ENCODE measurements at regions not wholly inside any gene's neighbourhood (a gene's known extent, or its start where the extent isn't known, plus 50 kb on each side); places are given as distances from the start of the nearest gene placed in this dataset.

- ATAC-seq, result no peak
- no peak overlapping the region for H3K4me3 ChIP-seq
- intact Hi-C loops (cut with micrococcal nuclease; ENCODE audit: unreplicated experiment) (no loop called here), in situ Hi-C loops (cut with MboI) (no loop called here)
- no peak overlapping the region for H3K4me2 ChIP-seq (ENCODE audit: control insufficient read depth, insufficient read depth)
- ChIA-PET SMC1A (ENCODE audit: uncharacterized antibody, unreplicated experiment) (no interaction called here), CTCF (no interaction called here), POLR2A (no interaction called here), RAD21 (ENCODE audit: unreplicated experiment) (no interaction called here)
- WGBS (ENCODE audit: insufficient coverage, insufficient replicate concordance, low lambda C conversion rate, missing lambda C conversion rate), result 22% methylated on average over 3 of the region's 3 CpGs
- H4K20me1 ChIP-seq (ENCODE audit: control insufficient read depth, insufficient read depth), result no peaks in the 10 kb centered on the region
- H3K4me1 ChIP-seq (ENCODE audit: control insufficient read depth, insufficient read depth, low read length), result no peaks in the 10 kb centered on the region
- H3K27me3 ChIP-seq (replicated peaks in 1 of 2; ENCODE audit: control insufficient read depth in 2 of 2, insufficient read depth in 2 of 2, low read length in 1 of 2), result no peaks in the 10 kb centered on the region
- TF ChIP-seq NRF1 (conservative IDR thresholded peaks at IDR 0.05; ENCODE audit: low read depth, low read length), result no peak
- TF ChIP-seq SRF (IDR thresholded peaks at IDR 0.05; ENCODE audit: low read depth in 2 of 2, low read length in 2 of 2), result no peak
- TF ChIP-seq YBX1 (IDR thresholded peaks at IDR 0.05), result no peak
- no peak for TF ChIP-seq RAD21 (IDR thresholded peaks at IDR 0.05; ENCODE audit: insufficient read depth, low read depth, low read length)
- TF ChIP-seq ZNF622 (IDR thresholded peaks at IDR 0.05), result no peak
- TF ChIP-seq GATAD2B (conservative IDR thresholded peaks at IDR 0.05; ENCODE audit: low read depth), result no peak
- no peak for TF ChIP-seq CREM (IDR thresholded peaks at IDR 0.05; ENCODE audit: low read depth)
- TF ChIP-seq ELK1 (IDR thresholded peaks at IDR 0.05; ENCODE audit: low read depth, low read length), result no peak
- no peak for TF ChIP-seq USF2 (IDR thresholded peaks at IDR 0.05; ENCODE audit: borderline replicate concordance, low read depth, low read length)
- TF ChIP-seq POU2F2 (IDR thresholded peaks at IDR 0.05; ENCODE audit: borderline replicate concordance, low read depth, low read length), result no peak
- TF ChIP-seq SIX5 (IDR thresholded peaks at IDR 0.05; ENCODE audit: low read depth, low read length, severe bottlenecking), result no peak
- no peak for TF ChIP-seq BMI1 (IDR thresholded peaks at IDR 0.05; ENCODE audit: borderline replicate concordance)
- TF ChIP-seq PAX8 (IDR thresholded peaks at IDR 0.05), result no peak
- TF ChIP-seq REST (IDR thresholded peaks at IDR 0.05; ENCODE audit: low read depth, low read length), result no peak
- no peak overlapping the region for H3K9ac ChIP-seq (ENCODE audit: control insufficient read depth, insufficient read depth, low read length)
- no TSS peak for BruUV-seq (replicated peaks)
- no peak overlapping the region for H3K27ac ChIP-seq (ENCODE audit: control insufficient read depth, insufficient read depth)
- H2AFZ ChIP-seq (ENCODE audit: control insufficient read depth, low read depth, low read length), result no peak overlapping the region
- no peak for DNase-seq (ENCODE audit: low read depth, low spot score)
- H3K36me3 ChIP-seq (ENCODE audit: control insufficient read depth in 2 of 2, insufficient read depth in 2 of 2, low read length in 1 of 2), result no peaks in the 10 kb centered on the region
- H3K79me2 ChIP-seq (ENCODE audit: control insufficient read depth, insufficient read depth, low read length), result no peaks in the 10 kb centered on the region
- H3K9me3 ChIP-seq (replicated peaks; ENCODE audit: control insufficient read depth, insufficient read depth, low read length), result no peaks in the 10 kb centered on the region
- FAIRE-seq, result no peak
These were observed 1223.0 kb upstream of the ADGRB3 start for GRCh38 chr6:67412035-67412434.
